ENCODE measurements at regions not wholly inside any gene's neighbourhood (a gene's known extent, or its start where the extent isn't known, plus 50 kb on each side); places are given as distances from the start of the nearest gene placed in this dataset.

GRCh38 chr1:238152119-238152518 is 261.4 kb upstream of the ZP4 start:
- H3K9me3 ChIP-seq: no peaks in the 10 kb centered on the region
- TF ChIP-seq CTCF (IDR thresholded peaks at IDR 0.05): no peak
- H3K4me1 ChIP-seq: no peaks in the 10 kb centered on the region
- no peaks in the 10 kb centered on the region for H3K36me3 ChIP-seq
- intact Hi-C loops (cut with DNase I): no loop called here
- H3K27ac ChIP-seq: no peak overlapping the region
- no peaks in the 10 kb centered on the region for H3K27me3 ChIP-seq
- DNase-seq (no peak), ATAC-seq (no peak)
- H3K4me3 ChIP-seq: no peak overlapping the region

DNA sequence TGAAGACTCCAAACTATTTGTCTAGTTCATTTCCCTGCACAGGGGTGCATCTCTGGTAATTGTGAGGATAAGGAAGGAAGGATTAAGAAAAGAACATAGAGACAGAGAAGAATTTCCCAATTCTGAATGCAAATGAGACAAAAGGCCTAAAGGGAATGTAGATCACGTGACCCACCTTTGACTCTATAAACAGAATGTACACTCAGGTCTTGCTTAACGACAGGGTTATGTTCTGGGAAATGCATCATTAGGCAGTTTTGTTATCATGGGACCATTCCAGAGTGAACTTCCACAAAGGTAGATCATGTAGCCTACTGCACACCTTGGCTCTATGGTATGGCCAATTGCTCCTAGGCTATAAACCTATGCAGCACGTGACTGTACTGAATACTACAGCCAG is 252.3 kb upstream of the ZP4 start:
- no peak for ATAC-seq
- Histone ChIP-seq H3K27me3 (no peaks in the 10 kb centered on the region), H3K4me3 (no peak overlapping the region), H3K4me1 (no peaks in the 10 kb centered on the region), H3K36me3 (no peaks in the 10 kb centered on the region), H3K9me3 (no peaks in the 10 kb centered on the region), H3K27ac (no peak overlapping the region)
- TF ChIP-seq CTCF (IDR thresholded peaks at IDR 0.05): no peak
- DNase-seq: no peak
- intact Hi-C loops (cut with DNase I): no loop called here

DNA sequence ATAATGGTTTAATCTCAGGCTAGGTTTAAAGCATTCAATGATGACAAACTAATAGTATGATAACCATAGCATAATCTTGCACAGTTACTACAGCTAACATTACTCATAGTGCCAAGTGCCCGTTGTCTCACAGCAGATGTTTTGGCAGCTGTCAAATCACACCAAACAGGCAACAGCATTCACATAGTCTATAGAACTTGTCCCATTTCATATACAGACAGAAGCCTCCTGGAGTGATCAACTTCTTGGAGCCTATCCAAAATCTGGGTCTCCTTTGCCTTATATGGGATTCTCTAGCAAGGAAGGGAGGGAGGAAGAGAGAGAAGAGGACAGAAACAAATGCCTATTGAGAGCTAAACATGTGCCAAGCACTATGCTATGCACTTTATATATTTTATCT is 250.6 kb upstream of the ZP4 start:
- no peaks in the 10 kb centered on the region for H3K9me3 ChIP-seq
- no peaks in the 10 kb centered on the region for H3K36me3 ChIP-seq
- intact Hi-C loops (cut with DNase I): no loop called here
- no peak for TF ChIP-seq CTCF (IDR thresholded peaks at IDR 0.05)
- H3K27me3 ChIP-seq: no peaks in the 10 kb centered on the region
- ATAC-seq (no peak), DNase-seq (peak in 1 of 4 donors; percentile 7)
- no peaks in the 10 kb centered on the region for H3K4me1 ChIP-seq
- no peak overlapping the region for H3K27ac ChIP-seq
- H3K4me3 ChIP-seq: no peak overlapping the region

- Histone ChIP-seq H3K4me1 (no peaks in the 10 kb centered on the region), H3K4me3 (no peak overlapping the region), H3K27me3 (no peaks in the 10 kb centered on the region), H3K9me3 (no peaks in the 10 kb centered on the region), H3K36me3 (no peaks in the 10 kb centered on the region), H3K27ac (no peak overlapping the region)
- no peak for ATAC-seq
- no peak for TF ChIP-seq CTCF (IDR thresholded peaks at IDR 0.05)
- intact Hi-C loops (cut with DNase I): no loop called here
- no peak for DNase-seq
Measured at GRCh38 chr1:238139713-238140112, 249.0 kb upstream of the ZP4 start.

DNA sequence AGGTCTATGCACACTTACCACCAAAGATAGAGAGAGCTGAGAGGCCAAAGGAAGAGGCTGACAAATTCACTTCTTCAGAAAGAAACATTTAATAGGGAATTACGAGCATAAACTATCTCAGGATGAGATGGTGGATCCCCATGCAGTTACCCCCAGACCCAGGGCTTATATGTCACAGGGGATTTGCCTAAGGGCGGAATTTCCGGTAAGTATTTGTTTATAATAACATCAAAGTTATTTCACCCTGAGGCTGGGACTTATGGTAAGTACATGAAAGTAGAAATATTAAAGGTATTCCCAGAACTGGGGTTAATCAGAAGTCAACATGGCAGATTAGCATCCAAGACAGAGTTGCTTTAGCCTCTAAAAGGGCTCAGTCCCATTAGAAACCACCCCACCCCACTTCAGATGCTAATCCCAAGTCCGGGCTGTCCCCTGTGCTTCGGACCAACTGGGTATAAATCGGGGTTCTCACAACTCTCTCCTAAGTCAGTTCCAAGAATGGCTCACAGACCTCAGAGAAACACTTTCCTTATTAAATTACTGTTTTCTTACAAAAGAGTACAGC is 247.4 kb upstream of the ZP4 start:
- H3K4me3 ChIP-seq: no peak overlapping the region
- no peak for ATAC-seq
- H3K27me3 ChIP-seq: no peaks in the 10 kb centered on the region
- H3K27ac ChIP-seq: no peak overlapping the region
- H3K36me3 ChIP-seq: no peaks in the 10 kb centered on the region
- intact Hi-C loops (cut with DNase I): no loop called here
- no peaks in the 10 kb centered on the region for H3K9me3 ChIP-seq
- no peak for TF ChIP-seq CTCF (IDR thresholded peaks at IDR 0.05)
- DNase-seq: no peak
- H3K4me1 ChIP-seq: no peaks in the 10 kb centered on the region
